ENCODE measurements at regions not wholly inside any gene's neighbourhood (a gene's known extent, or its start where the extent isn't known, plus 50 kb on each side); places are given as distances from the start of the nearest gene placed in this dataset.

GRCh38 chr4:184286358-184286757 lies 68.7 kb upstream of the ENPP6 start:
- no peak for TF ChIP-seq CTCF (IDR thresholded peaks at IDR 0.05 in 4 of 5, conservative IDR thresholded peaks at IDR 0.05 in 1 of 5)
- TF ChIP-seq POLR2A (IDR thresholded peaks at IDR 0.05): no peak

Measured in gastrocnemius medialis (tissue), 4 donors.